GM18858 (cell line): ENCODE measurements at regions not wholly inside any gene's neighbourhood (a gene's known extent, or its start where the extent isn't known, plus 50 kb on each side); places are given as distances from the start of the nearest gene placed in this dataset.
"Not testable (repeated sequence)": the region's sequence is repeated elsewhere in the genome, so short reads cannot be mapped to it uniquely, and the experiment has no call there.

Experiments
- ATAC-seq: cut with Tn5 transposase; IDR thresholded peaks from one replicate; pipeline ENCODE4 v1.9.1; 2021; ENCODE audit not compliant: unreplicated experiment

DNA sequence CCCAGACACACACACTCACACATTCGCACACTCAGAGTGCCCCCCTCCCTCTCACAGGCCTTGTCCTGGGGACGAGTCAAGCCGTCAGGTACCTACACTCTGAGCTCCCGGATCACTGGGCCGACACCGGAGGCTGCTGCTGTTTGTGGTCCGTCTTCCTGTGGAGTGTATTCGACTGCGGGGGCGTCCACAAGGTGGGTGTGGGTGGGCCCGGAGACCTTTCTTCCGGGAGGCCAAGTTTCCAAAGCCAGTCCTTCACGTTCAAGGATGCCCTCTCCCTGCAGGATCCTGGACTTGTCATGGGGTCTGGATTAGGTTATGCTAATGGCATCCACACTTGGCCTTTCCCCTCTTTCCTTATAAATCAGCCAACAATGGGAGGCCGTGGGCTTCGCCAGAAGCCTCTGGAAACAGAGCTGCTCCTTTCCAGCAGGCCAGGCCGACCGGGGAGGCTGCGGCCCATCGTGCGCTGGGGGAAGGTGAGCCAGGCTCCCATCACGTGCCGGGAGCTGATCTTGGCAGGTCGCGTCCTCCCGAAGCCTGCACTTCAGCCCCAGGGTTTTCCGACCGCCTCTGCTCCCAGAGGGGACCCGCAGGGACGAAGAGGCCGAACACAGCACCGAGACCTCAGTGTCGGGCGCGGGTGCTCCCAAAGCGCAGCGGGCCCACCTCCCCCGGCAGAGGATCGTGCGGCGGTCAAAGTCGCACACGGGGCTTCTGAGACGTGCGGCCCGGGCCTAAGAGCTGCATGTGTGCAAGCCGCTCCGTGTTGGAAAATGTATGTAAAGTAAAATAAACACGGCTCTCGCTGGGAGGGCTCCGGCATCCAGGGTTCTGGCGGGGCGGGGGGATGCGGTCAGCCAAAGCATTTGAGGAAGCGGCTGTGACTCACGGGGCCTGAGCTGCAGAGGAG lies 196.5 kb upstream of the ZNF469 start:
- not testable (repeated sequence) for ATAC-seq

- not testable (repeated sequence) for ATAC-seq
Measured at GRCh38 chr16:88186889-88187870, 195.6 kb upstream of the ZNF469 start.

GRCh38 chr16:88188171-88188895 lies 194.4 kb upstream of the ZNF469 start:
- ATAC-seq: not testable (repeated sequence)

GRCh38 chr16:88190592-88191095 lies 192.1 kb upstream of the ZNF469 start:
- not testable (repeated sequence) for ATAC-seq

DNA sequence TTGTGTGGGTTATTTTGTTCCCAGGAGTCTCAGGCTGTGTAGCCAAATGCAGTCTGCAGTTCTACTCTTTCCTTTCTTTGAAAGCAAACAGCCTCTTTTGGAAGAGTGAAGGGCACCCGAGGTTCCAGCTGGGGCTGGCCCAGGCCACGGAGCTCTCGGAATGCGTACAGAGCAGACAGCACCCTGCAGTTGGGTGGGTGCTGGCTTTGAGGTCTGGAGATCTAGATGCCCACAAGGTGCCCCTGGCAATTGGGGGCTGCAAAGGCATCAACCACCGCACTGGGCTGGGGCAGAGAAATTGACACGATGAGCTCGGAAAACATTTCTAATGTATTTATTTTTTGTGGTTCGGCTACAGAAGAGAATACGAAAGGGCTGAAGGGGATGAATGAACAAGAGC lies 191.6 kb upstream of the ZNF469 start:
- ATAC-seq: not testable (repeated sequence)

GRCh38 chr16:88192601-88193000 lies 190.2 kb upstream of the ZNF469 start:
- ATAC-seq: no peak

DNA sequence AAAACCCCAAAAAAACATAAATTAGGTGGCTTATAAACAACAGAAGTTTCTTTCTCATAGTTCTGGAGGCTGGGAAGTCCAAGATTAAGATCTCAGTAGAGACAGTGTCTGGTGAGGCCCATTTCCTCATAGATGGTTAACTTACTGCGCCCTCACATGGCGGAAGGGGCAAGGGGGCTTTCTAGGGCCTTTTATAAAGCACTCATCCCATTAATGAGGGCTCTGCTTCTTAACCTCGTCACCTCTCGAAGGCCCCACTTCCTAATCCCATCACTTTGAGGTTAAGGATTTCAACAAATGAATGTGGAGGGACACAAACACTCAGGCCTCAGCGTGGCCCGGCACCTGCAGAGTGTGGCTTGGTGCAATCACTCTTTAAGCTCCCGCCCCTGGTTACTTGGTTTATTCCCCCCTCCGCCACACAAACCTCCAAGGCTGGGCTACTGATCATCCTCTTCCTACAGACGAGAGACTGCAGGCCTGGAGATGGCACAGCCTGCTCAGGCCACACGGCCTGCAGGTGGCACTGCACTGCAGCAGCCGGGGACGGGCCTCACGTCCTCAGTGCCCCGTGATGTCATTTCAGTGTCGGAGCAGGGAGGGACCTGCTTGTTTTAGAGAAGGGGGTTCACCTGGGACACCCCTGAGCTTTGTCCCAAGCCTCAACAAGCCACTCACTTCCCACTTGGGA lies 188.9 kb upstream of the ZNF469 start:
- not testable (repeated sequence) for ATAC-seq

DNA sequence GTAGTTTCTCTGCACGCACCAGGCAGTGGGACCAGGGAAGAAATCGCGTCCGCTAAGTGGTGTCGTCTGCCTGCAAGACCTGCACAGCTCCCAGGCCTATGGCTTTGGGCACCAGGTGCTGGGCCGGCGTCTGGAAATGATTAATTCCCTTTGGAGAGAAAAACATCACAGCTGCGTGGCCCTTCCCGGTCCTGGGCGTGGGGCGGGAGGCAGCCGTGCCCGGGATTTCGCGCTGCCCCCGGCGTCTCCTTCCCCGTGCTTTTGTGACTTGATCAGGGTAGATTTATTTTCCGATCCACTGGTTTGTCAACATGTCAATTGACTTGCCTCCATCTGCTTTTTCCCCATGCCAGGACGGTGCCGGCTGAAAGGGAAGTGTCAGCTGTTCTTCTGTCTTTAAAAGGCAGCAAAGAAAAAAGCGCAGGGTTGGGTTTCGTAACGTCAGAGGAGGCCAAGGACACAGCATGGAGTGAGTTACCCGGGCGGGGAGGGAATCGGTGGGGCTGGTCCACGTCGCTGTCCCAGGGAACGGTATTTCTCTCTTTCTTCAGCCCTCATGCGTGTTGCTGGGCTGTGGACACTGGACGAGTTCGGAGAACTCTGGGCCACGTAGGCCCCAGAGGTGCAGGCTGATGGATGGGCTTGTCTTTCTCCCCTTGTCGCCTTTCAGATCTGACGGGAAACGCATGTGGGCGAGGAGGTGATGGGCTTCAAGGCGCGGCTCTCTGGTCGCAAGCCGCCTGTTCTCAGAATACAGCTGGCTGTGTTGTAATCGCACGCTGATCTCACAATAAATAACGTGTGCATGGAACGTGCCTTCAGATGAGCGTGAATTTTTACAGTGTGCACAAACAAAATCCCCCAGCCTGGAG lies 188.1 kb upstream of the ZNF469 start:
- ATAC-seq: no peak

DNA sequence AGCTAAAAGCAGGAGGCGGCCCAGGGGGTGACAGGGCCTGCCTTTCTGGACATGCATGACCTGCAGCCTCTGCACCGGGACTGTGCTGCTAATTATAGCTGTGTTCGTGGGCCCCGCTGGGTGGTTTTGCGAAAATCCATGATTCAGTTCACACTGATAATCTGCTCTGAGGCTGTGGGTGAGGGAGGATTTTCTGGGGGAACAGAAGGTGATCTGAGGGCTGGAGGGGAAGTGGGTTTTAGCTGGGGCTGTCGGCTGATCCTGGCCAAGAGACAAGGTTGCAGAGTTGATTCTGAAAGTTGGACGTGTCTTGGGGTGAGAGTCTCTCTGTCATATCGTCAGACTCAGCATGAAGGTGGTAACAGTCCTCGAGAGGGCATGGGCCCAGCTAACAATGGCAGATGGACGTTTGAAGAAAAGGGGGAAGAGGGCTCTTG lies 187.5 kb upstream of the ZNF469 start:
- no peak for ATAC-seq

DNA sequence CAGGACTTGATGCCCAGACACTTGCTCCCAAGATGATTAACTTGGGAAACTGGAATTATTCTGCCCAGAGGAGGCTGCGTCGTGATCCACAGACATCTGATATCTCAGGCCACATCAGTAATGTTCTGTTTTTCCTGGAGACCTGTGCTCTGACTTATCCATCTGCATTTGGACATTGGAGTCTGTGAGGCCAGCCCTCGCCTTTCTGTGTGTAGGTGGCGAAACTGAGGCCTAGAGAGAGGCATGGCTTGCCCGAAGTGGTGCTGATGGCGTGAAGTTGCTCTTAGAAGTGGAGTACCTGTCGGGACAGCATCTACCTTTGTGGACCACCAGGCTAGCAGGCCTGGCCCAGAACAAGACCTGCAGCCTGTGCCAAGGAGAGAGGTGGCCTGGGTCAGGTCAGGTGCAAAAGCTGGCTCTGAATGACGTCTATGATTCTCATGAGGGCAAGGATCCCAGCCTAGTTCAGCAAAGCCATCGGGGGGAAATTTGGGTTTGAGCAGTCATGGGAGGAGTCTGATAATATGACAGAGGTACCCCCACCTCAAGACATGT lies 186.8 kb upstream of the ZNF469 start:
- no peak for ATAC-seq

DNA sequence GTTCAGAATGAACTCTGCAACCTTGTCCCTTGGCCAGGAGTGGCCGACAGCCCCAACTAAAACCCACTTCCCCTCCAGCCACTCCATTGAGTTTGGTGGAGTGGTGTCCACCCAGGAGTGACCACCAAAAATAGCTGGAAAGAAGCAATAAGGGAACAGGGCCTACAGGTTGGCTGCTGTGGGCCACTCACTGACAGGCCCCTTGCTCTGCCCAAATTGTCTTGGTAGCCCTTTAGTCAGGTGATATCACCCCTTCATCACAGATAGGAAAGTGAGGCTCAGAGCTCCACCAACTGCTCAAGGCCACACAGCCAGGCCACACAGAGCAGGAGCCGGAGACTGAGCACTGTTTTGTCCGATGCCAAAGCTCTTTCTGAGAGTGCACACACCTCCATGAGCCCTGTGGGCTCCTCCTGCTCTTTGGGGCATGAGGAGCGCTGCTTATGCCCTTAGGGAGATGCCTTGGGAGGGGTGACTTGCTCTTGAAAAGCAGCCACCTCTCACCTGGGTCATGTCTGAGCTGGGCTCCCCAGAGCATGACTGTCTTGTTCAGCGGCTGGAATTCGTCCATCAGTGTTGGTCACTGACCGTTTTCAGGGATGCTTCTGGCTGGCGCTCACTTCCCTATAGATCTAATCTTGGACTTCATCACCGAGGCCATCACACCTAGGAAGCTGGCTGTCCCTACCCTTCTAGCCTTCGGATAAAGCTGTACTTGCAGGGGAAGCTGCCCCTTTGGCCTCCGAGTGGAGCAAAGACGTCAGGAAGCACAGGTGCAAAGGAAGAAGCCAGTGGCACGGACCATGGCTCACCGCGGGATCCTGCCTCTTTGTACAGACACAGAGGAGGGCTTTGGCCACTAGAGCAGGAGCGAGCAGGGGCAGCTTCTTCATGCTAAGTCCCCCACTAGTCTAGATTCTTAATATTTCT lies 186.0 kb upstream of the ZNF469 start:
- no peak for ATAC-seq

- ATAC-seq: no peak
Measured at GRCh38 chr16:88197481-88198456, 185.0 kb upstream of the ZNF469 start.

DNA sequence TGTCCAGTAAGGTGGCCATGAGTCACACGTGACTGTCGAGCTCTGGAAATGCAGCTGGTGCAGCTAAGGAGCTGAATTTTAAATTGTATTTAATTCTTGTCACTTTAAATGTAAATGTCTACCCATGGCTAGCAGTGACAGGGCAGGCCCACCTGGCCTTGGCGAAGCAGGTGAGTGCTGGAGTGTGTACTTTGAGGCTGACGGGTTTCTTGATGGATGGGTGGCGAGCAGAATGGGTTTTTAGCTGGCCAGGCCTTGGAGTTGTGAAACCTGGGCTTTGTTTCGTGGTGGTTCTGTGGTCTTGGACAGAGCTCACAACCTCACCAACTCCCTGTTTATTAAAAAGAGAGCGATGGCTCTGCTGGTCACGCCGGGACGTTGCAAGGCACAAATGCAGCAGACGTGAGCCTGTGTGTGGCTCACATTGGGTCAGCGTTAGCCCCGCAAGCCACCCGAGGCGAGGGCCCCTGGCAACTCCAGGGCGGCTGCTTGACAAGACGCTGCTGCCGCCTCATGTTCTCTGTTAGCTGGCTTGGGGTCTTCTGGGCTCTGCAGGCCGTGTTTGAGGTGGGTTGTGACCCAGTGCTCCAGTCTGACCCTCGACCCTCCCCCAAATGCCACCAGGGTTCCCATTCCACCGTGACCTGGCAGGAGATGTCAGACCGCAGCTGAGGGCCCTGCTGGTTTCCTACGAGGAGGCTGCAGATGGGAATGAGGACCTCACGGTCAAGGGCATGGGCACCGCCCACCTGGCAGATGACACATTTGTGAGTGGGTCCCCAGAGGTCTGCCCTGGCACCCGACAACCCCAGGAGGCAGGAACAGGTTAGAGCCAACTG lies 184.1 kb upstream of the ZNF469 start:
- ATAC-seq: not testable (repeated sequence)

DNA sequence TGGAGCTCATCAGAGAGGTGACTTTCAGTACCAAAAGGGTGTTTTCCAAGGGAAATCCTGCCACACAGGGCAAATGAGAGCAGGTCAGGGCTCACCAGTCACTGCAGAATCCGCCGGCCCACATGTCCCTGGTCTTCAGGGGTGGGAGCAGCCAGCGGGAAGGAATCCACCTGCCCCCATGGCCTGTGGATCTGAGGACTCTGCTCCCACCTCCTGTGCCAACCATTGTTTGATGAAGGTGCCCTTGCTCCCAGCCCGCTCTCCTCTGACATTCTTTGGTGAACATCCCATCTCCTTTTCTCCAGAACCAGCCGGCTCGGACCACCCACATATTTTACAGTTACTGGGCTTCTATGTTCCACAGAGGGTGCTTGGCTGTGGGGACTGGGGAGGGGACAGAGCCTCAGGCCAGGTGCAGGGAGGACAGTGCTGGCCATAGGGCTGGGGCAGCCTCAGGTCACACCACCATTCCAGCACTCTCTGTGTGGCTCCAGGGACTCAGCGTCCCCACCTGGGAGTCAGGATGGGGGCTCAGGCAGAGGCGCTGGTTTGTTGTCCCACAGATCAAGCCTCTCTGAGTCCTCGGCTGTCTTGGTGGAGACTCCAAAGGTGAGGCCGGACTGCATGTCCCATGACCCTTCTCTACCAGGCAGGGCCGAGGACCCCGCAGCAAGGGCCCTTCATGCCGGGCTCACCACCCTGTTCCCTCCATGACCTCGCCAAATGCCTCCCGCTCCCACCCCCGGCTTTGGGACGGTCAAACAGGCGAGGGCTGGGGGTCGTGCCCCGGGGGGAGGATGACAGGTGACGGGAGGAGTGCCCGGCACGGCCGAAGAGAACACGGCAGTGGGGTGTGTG lies 183.2 kb upstream of the ZNF469 start:
- ATAC-seq: not testable (repeated sequence)
